Vagina (tissue), 2 donors: ENCODE measurements at regions not wholly inside any gene's neighbourhood (a gene's known extent, or its start where the extent isn't known, plus 50 kb on each side); places are given as distances from the start of the nearest gene placed in this dataset.

Source experiments
- DNase-seq, 2 donors: peaks; one replicate each; pipeline ENCODE4 v3.0.0-alpha.2; 2017; ENCODE audit errors: extremely low spot score in 2 of 2
- H3K27ac ChIP-seq: fragments of 200-600 bp; sonication (generic); one replicate; pipeline ENCODE4 v1.5.1; 2019
- H3K27me3 ChIP-seq: fragments of 200-600 bp; sonication (generic); one replicate; pipeline ENCODE4 v1.5.1; 2019
- H3K36me3 ChIP-seq, 2 donors: fragments of 200-600 bp; sonication (generic); one replicate each; pipeline ENCODE4 v1.5.1; 2017 to 2019
- H3K4me1 ChIP-seq: fragments of 200-600 bp; sonication (generic); one replicate; pipeline ENCODE4 v1.5.1; 2019
- H3K4me3 ChIP-seq, 2 donors: fragments of 200-600 bp; sonication (generic); 1 replicate in 1 of 2; 2 replicates in 1 of 2; pipeline ENCODE4 v1.5.1; 2016 to 2019
- H3K9me3 ChIP-seq: fragments of 200-600 bp; sonication (generic); one replicate; pipeline ENCODE4 v1.5.1; 2019
- CTCF ChIP-seq, 3 experiments: fragments of 450-650 bp in 2 of 3; fragments of 200-600 bp in 1 of 3; sonication (generic) in 1 of 3; IDR thresholded peaks; one replicate each; pipeline ENCODE4 v1.5.1; 2017 to 2019; ENCODE audit warnings: antibody characterized with exemption in 3 of 3, mild to moderate bottlenecking in 2 of 3, moderate library complexity in 2 of 3
- POLR2A ChIP-seq, 2 donors: fragments of 450-650 bp; IDR thresholded peaks; one replicate each; pipeline ENCODE4 v1.6.1; 2017; ENCODE audit warnings: antibody characterized with exemption in 2 of 2, mild to moderate bottlenecking in 2 of 2, moderate library complexity in 2 of 2
- POLR2AphosphoS5 ChIP-seq, 2 donors: sonication (generic); formaldehyde crosslinking; IDR thresholded peaks; one replicate each; pipeline ENCODE4 v1.9.0; 2017; ENCODE audit warnings: antibody characterized with exemption in 2 of 2, mild to moderate bottlenecking in 2 of 2, low read depth in 1 of 2; ENCODE audit not compliant: insufficient read depth in 1 of 2
- intact Hi-C: fragments of 100-400 bp; cut with DNase I; formaldehyde crosslinking; loops from one replicate; pipeline ENCODE4 v1.15.1; 2023

- DNase-seq, result no peak
- H3K36me3 ChIP-seq, result no peaks in the 10 kb centered on the region
- intact Hi-C loops, result no loop called here
- H3K4me1 ChIP-seq, result no peaks in the 10 kb centered on the region
- no peak overlapping the region for H3K4me3 ChIP-seq
- no peaks in the 10 kb centered on the region for H3K9me3 ChIP-seq
- no peaks in the 10 kb centered on the region for H3K27me3 ChIP-seq
- H3K27ac ChIP-seq, result no peak overlapping the region
- TF ChIP-seq POLR2AphosphoS5 (IDR thresholded peaks at IDR 0.05; ENCODE audit: insufficient read depth in 1 of 2, low read depth in 1 of 2), result no peak
Measured at GRCh38 chr1:219518168-219518906, 94.6 kb downstream of the ZC3H11B start.

GRCh38 chr1:219517031-219517430, 95.9 kb downstream of the ZC3H11B start:
- no peaks in the 10 kb centered on the region for H3K36me3 ChIP-seq
- H3K27ac ChIP-seq, result no peak overlapping the region
- DNase-seq, result no peak
- H3K27me3 ChIP-seq, result no peaks in the 10 kb centered on the region
- intact Hi-C loops, result no loop called here
- H3K9me3 ChIP-seq, result no peaks in the 10 kb centered on the region
- no peak overlapping the region for H3K4me3 ChIP-seq
- H3K4me1 ChIP-seq, result no peaks in the 10 kb centered on the region
- TF ChIP-seq POLR2A (IDR thresholded peaks at IDR 0.05) (no peak), POLR2AphosphoS5 (IDR thresholded peaks at IDR 0.05; ENCODE audit: insufficient read depth in 1 of 2, low read depth in 1 of 2) (no peak), CTCF (IDR thresholded peaks at IDR 0.05) (no peak)

GRCh38 chr1:219514728-219515127, 98.2 kb downstream of the ZC3H11B start:
- TF ChIP-seq POLR2AphosphoS5 (IDR thresholded peaks at IDR 0.05; ENCODE audit: insufficient read depth in 1 of 2, low read depth in 1 of 2) (no peak), CTCF (IDR thresholded peaks at IDR 0.05) (no peak), POLR2A (IDR thresholded peaks at IDR 0.05) (no peak)
- H3K36me3 ChIP-seq, result no peaks in the 10 kb centered on the region
- no peak overlapping the region for H3K4me3 ChIP-seq
- intact Hi-C loops, result no loop called here
- no peaks in the 10 kb centered on the region for H3K27me3 ChIP-seq
- DNase-seq, result no peak
- H3K9me3 ChIP-seq, result no peaks in the 10 kb centered on the region
- no peak overlapping the region for H3K27ac ChIP-seq
- no peaks in the 10 kb centered on the region for H3K4me1 ChIP-seq

DNA sequence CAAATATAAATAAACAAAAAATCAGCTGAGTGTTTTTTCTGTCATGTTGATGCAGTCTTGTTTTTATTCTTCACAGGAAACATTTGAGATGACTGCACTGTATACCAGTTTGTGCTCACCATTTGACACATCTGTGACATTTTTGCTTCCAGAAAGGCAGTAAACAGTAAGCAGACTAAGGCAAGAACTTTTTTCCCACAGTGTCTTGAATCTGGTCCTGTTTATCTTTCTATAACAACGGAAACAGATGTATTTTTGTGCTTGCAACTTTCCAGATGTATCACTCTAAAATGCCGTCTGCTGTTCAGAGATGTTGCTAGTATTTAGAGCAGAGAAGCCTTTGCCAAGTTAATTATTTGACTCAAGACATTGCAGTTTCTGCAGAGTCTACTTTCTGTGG, 105.5 kb downstream of the ZC3H11B start:
- TF ChIP-seq POLR2A (IDR thresholded peaks at IDR 0.05) (no peak), CTCF (IDR thresholded peaks at IDR 0.05) (no peak), POLR2AphosphoS5 (IDR thresholded peaks at IDR 0.05; ENCODE audit: insufficient read depth in 1 of 2, low read depth in 1 of 2) (no peak)
- Histone ChIP-seq H3K27me3 (no peaks in the 10 kb centered on the region), H3K9me3 (no peaks in the 10 kb centered on the region), H3K27ac (no peak overlapping the region), H3K36me3 (no peaks in the 10 kb centered on the region), H3K4me1 (no peaks in the 10 kb centered on the region), H3K4me3 (no peak overlapping the region)
- DNase-seq, result no peak
- intact Hi-C loops, result no loop called here

DNA sequence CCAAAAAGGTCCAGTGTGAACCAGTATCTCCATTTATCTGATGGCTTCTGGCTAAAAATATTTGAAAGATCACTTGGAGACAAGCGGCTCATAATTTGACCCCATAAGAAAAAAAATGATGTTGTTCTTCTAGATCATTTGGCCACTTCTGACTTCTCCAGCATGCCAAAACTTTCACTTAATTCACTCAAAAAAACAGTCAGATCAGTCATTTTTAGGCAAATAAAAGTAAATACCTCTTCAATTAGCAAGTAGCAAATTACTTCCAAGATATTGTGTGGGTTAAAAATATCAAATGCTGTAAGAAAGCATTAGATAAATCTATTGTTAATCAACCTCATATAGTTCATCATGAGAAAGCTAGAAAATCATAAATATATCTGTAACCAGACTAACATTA, 106.0 kb downstream of the ZC3H11B start:
- no peaks in the 10 kb centered on the region for H3K27me3 ChIP-seq
- H3K36me3 ChIP-seq, result no peaks in the 10 kb centered on the region
- H3K9me3 ChIP-seq, result no peaks in the 10 kb centered on the region
- TF ChIP-seq CTCF (IDR thresholded peaks at IDR 0.05) (no peak), POLR2AphosphoS5 (IDR thresholded peaks at IDR 0.05; ENCODE audit: insufficient read depth in 1 of 2, low read depth in 1 of 2) (no peak), POLR2A (IDR thresholded peaks at IDR 0.05) (no peak)
- no peak overlapping the region for H3K4me3 ChIP-seq
- H3K27ac ChIP-seq, result no peak overlapping the region
- H3K4me1 ChIP-seq, result no peaks in the 10 kb centered on the region
- DNase-seq, result no peak
- intact Hi-C loops, result no loop called here
